KMS-11 (cell line): ENCODE measurements at regions not wholly inside any gene's neighbourhood (a gene's known extent, or its start where the extent isn't known, plus 50 kb on each side); places are given as distances from the start of the nearest gene placed in this dataset.

Experiments
- H2AFZ ChIP-seq: fragments of 200-600 bp; sonication (generic); 2 replicates; pipeline ENCODE4 v1.6.1; 2016; ENCODE audit warnings: antibody characterized with exemption, mixed run types, low read depth
- H3K27ac ChIP-seq: fragments of 200-600 bp; sonication (generic); 2 replicates; pipeline ENCODE4 v1.6.1; 2016; ENCODE audit warnings: mild to moderate bottlenecking, mixed run types
- H3K27me3 ChIP-seq: fragments of 200-600 bp; sonication (generic); 2 replicates; pipeline ENCODE4 v1.6.1; 2017; ENCODE audit warnings: mild to moderate bottlenecking, low read depth, mixed run types, moderate library complexity; ENCODE audit not compliant: insufficient read depth
- H3K36me3 ChIP-seq: fragments of 200-600 bp; sonication (generic); 2 replicates; pipeline ENCODE4 v1.6.1; 2017; ENCODE audit warnings: mild to moderate bottlenecking, mixed run types; ENCODE audit not compliant: insufficient read depth
- H3K4me1 ChIP-seq: fragments of 200-600 bp; sonication (generic); 2 replicates; pipeline ENCODE4 v1.6.1; 2016; ENCODE audit warnings: mild to moderate bottlenecking, low read depth, mixed run types; ENCODE audit not compliant: poor library complexity, severe bottlenecking
- H3K4me2 ChIP-seq: fragments of 200-600 bp; sonication (generic); 2 replicates; pipeline ENCODE4 v1.7.0; 2016; ENCODE audit warnings: mild to moderate bottlenecking, mixed run types
- H3K4me3 ChIP-seq: fragments of 200-600 bp; sonication (generic); IDR thresholded peaks from 2 replicates; pipeline ENCODE4 v1.6.1; 2017; ENCODE audit warnings: low read depth, low read length, mixed read lengths; ENCODE audit not compliant: insufficient read depth
- H3K79me2 ChIP-seq: fragments of 200-600 bp; sonication (generic); 2 replicates; pipeline ENCODE4 v1.6.1; 2016; ENCODE audit warnings: low read depth, mixed run types; ENCODE audit not compliant: insufficient read depth
- H3K9ac ChIP-seq: fragments of 200-600 bp; sonication (generic); 2 replicates; pipeline ENCODE4 v1.6.1; 2016; ENCODE audit warnings: mild to moderate bottlenecking, mixed run types
- H4K20me1 ChIP-seq: fragments of 200-600 bp; sonication (generic); 2 replicates; pipeline ENCODE4 v1.6.1; 2016; ENCODE audit warnings: mild to moderate bottlenecking, mixed run types; ENCODE audit not compliant: insufficient read depth
- TF ChIP-seq, protein P1 (sequence below): fragments of 200-600 bp; sonication (generic); conservative IDR thresholded peaks from 2 replicates; pipeline ENCODE4 v1.6.1; 2017; ENCODE audit warnings: low read depth, mild to moderate bottlenecking, antibody characterized with exemption, low read length, moderate library complexity, mixed read lengths

DNA sequence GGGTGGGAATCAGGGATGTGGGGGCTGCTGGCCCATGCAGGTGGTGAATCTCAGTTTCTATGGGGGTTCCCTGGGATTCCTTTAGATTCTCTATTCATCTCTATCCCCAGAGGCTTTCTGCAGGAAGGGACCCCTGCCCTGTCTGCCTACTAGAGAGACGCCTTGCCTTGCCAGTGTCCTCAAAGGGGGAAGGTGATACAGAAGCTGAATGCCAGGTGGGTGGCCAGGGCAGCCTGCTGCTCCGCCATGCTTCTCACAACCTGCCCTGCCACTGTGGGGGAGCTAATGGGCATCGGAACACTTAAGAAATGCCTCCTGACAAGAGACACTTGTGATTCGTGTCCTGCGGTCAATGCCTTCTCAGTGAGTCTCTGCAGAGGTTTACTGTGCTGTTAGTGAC is 368.4 kb downstream of the EN1 start:
- Histone ChIP-seq H3K4me1 (no peaks in the 10 kb centered on the region), H4K20me1 (no peaks in the 10 kb centered on the region), H3K4me3 (no peak overlapping the region), H2AFZ (no peak overlapping the region), H3K9ac (no peak overlapping the region), H3K4me2 (no peak overlapping the region), H3K27ac (no peak overlapping the region), H3K27me3 (no peaks in the 10 kb centered on the region), H3K79me2 (no peaks in the 10 kb centered on the region), H3K36me3 (no peaks in the 10 kb centered on the region)
- TF ChIP-seq, protein P1, sequence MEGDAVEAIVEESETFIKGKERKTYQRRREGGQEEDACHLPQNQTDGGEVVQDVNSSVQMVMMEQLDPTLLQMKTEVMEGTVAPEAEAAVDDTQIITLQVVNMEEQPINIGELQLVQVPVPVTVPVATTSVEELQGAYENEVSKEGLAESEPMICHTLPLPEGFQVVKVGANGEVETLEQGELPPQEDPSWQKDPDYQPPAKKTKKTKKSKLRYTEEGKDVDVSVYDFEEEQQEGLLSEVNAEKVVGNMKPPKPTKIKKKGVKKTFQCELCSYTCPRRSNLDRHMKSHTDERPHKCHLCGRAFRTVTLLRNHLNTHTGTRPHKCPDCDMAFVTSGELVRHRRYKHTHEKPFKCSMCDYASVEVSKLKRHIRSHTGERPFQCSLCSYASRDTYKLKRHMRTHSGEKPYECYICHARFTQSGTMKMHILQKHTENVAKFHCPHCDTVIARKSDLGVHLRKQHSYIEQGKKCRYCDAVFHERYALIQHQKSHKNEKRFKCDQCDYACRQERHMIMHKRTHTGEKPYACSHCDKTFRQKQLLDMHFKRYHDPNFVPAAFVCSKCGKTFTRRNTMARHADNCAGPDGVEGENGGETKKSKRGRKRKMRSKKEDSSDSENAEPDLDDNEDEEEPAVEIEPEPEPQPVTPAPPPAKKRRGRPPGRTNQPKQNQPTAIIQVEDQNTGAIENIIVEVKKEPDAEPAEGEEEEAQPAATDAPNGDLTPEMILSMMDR = no peak

DNA sequence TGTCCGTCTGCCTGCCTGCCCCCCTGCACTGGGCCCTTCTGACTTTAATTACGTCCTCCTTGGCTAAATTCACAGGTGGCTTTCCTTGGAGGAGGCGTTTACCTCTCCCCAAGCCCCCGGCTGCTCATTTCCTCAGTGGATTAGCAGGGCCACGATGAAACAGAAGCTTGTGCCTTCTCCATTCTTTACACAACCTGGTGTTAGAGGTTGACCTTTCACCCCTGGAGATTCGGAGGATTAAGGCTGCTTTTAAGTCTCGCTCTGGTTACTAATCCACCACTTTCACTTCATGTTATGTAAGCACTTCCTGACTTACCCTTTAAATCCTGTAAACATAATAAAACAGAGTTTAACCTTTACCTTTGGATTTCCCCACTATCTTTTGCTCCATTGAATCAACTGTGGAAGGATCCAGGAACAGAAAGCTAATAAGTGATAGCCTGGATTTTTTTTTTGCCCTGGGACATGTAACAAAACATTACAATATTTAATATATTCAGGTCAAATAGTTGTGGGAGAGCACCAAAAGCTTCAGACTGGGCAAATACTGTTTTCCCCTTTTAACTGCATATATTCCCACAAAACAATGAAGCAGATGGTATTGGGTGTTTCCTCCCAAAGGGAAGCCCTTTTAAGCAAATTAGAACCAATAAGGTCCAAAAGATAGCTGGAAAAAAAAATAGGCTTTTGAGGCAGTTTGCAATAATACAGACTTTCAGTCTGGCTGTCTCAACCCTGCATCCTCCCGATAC is 370.2 kb downstream of the EN1 start:
- no peak overlapping the region for H3K4me2 ChIP-seq
- no peak overlapping the region for H3K27ac ChIP-seq
- no peaks in the 10 kb centered on the region for H3K36me3 ChIP-seq
- TF ChIP-seq, protein P1 = no peak
- no peaks in the 10 kb centered on the region for H4K20me1 ChIP-seq
- no peaks in the 10 kb centered on the region for H3K79me2 ChIP-seq
- H3K4me1 ChIP-seq = no peaks in the 10 kb centered on the region
- H3K27me3 ChIP-seq = no peaks in the 10 kb centered on the region
- no peak overlapping the region for H2AFZ ChIP-seq
- no peak overlapping the region for H3K9ac ChIP-seq
- H3K4me3 ChIP-seq = no peak overlapping the region

GRCh38 chr2:118475622-118476205 is 371.7 kb downstream of the EN1 start:
- H4K20me1 ChIP-seq = no peaks in the 10 kb centered on the region
- H3K9ac ChIP-seq = no peak overlapping the region
- TF ChIP-seq, protein P1 = no peak
- no peaks in the 10 kb centered on the region for H3K27me3 ChIP-seq
- no peaks in the 10 kb centered on the region for H3K4me1 ChIP-seq
- H2AFZ ChIP-seq = no peak overlapping the region
- no peak overlapping the region for H3K4me3 ChIP-seq
- no peaks in the 10 kb centered on the region for H3K79me2 ChIP-seq
- no peak overlapping the region for H3K4me2 ChIP-seq
- H3K27ac ChIP-seq = no peak overlapping the region
- H3K36me3 ChIP-seq = no peaks in the 10 kb centered on the region

DNA sequence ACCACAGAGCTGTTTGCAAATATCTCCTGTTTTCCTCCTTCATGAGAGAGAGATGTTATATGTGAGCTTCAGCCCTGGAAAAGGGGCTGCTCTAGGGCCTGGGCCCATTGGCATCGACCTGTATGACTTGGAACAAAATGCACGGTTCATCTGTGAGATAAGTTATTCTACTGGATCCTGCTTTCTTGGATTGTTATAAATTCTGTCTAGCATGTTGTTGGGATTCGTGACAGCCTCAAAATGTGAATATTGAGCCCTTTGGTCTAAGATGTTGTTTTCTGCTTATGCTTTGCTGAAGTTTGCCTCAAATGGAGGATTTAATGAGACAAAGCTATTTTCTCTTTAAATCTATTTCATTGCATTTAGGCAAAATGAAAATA is 372.9 kb downstream of the EN1 start:
- H3K4me1 ChIP-seq = no peaks in the 10 kb centered on the region
- no peak overlapping the region for H3K27ac ChIP-seq
- no peak overlapping the region for H3K9ac ChIP-seq
- TF ChIP-seq, protein P1 = no peak
- no peak overlapping the region for H3K4me3 ChIP-seq
- no peaks in the 10 kb centered on the region for H4K20me1 ChIP-seq
- H3K4me2 ChIP-seq = no peak overlapping the region
- H3K27me3 ChIP-seq = no peaks in the 10 kb centered on the region
- H3K36me3 ChIP-seq = no peaks in the 10 kb centered on the region
- H2AFZ ChIP-seq = no peak overlapping the region
- no peaks in the 10 kb centered on the region for H3K79me2 ChIP-seq
